BJ (cell line): ENCODE measurements at regions not wholly inside any gene's neighbourhood (a gene's known extent, or its start where the extent isn't known, plus 50 kb on each side); places are given as distances from the start of the nearest gene placed in this dataset.
A peak's percentile ranks its signal among the peaks of the same experiment; 100 is the strongest.

Source experiments
- CTCF ChIA-PET: fragments of 350-600 bp; formaldehyde crosslinking; extraction: SDS; loops from one replicate; lab custom pipeline; 2021; ENCODE audit warnings: antibody characterized with exemption, inconsistent platforms; lab: Yijun Ruan, JAX
- POLR2A ChIA-PET: fragments of 300-600 bp; sonication (Branson Sonifier 250); formaldehyde crosslinking; extraction: SDS; loops from one replicate; lab custom pipeline; 2021; ENCODE audit warnings: antibody characterized with exemption; lab: Charles Lee
- DNase-seq: peaks from one replicate; pipeline ENCODE4 v3.0.0-alpha.2; 2011; ENCODE audit warnings: low read depth
- H3K27me3 ChIP-seq: 2 replicates; pipeline ENCODE4 v1.6.0; 2011; ENCODE audit warnings: low read length; ENCODE audit not compliant: control insufficient read depth, insufficient read depth
- H3K36me3 ChIP-seq: 2 replicates; pipeline ENCODE4 v1.5.1; 2011; ENCODE audit warnings: low read length; ENCODE audit not compliant: control insufficient read depth, insufficient read depth
- H3K4me3 ChIP-seq: 2 replicates; pipeline ENCODE4 v1.5.1; 2011; ENCODE audit warnings: low read depth, mild to moderate bottlenecking, control low read depth, low read length
- CTCF ChIP-seq: IDR thresholded peaks from 2 replicates; pipeline ENCODE4 v1.5.1; 2011; ENCODE audit warnings: low read depth, mild to moderate bottlenecking, control low read depth, inconsistent platforms, low read length, moderate library complexity; ENCODE audit not compliant: insufficient read depth

GRCh38 chr12:124686370-124687173 is 119.2 kb upstream of the NCOR2 start:
- POLR2A ChIA-PET = interaction anchor here (1.0 kb wide), 1 partner anchor 14 kb away, joined by 3 read pairs; no protein-coding TSS in a partner anchor
- CTCF ChIA-PET = interaction anchor here (0.6 to 1.2 kb wide), 3 partner anchors 10 to 80 kb away, joined by 3 read pairs; no protein-coding TSS in a partner anchor
- no peak for TF ChIP-seq CTCF
- no peak for DNase-seq
- no peak overlapping the region for H3K4me3 ChIP-seq
- no peaks in the 10 kb centered on the region for H3K36me3 ChIP-seq
- no peaks in the 10 kb centered on the region for H3K27me3 ChIP-seq

GRCh38 chr12:124685689-124686369 is 118.4 kb upstream of the NCOR2 start:
- TF ChIP-seq CTCF = no peak
- Histone ChIP-seq H3K36me3 (no peaks in the 10 kb centered on the region), H3K4me3 (peak overlapping the region; percentile 3; the same call in 1 of the 2 replicates), H3K27me3 (no peaks in the 10 kb centered on the region)
- ChIA-PET CTCF (interaction anchor here (0.9 to 1.5 kb wide), 4 partner anchors 9 to 654 kb away, joined by 3 to 6 read pairs (median 3); no protein-coding TSS in a partner anchor), POLR2A (interaction anchor here (0.9 to 1.0 kb wide), 2 partner anchors 15 to 167 kb away, joined by 3 read pairs; no protein-coding TSS in a partner anchor)
- DNase-seq = no peak

DNA sequence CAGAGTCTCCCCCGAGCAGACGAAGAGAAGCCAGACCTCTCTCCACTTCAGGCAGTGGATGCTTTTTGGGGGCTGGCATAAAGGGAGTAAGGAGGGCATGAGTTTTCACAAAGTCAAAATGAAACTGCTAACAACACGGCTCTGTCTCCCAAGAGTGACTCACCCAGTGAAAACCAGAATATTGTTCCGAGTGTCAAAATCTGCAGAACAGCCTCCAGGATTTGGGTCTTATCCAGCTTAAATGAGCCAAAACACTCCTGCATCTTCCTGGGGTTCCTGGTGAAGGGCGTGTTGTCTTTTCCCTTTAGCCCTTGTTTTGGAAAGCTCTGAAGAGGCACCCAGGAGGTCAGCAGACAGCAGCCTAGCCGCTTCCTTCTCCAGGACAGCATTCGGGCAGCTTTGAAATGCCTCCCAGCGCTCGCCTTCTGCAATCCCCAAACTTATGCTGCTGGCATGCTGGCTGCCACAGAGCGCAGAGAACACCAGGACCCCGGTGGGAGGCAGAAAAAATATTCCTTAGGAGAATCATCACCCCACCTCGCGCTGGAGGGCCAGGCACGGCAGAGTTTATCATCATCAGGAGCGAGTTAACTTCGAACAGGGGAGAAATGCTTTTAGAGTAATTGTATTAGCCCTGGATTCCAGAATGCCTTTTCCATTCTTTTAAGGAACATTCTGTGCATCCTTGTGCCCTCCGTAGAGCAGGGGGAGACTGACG is 117.7 kb upstream of the NCOR2 start:
- TF ChIP-seq CTCF = no peak
- no peak for DNase-seq
- ChIA-PET POLR2A (interaction anchor here (0.6 to 1.0 kb wide), 3 partner anchors 16 to 166 kb away, joined by 3 read pairs; no protein-coding TSS in a partner anchor), CTCF (interaction anchor here (0.9 to 1.5 kb wide), 3 partner anchors 10 to 653 kb away, joined by 3 to 6 read pairs (median 3); no protein-coding TSS in a partner anchor)
- Histone ChIP-seq H3K4me3 (peak overlapping the region; percentile 4), H3K27me3 (no peaks in the 10 kb centered on the region), H3K36me3 (no peaks in the 10 kb centered on the region)

- Histone ChIP-seq H3K4me3 (peak overlapping the region; percentile 4; the same call in 1 of the 2 replicates), H3K36me3 (no peaks in the 10 kb centered on the region), H3K27me3 (no peaks in the 10 kb centered on the region)
- TF ChIP-seq CTCF = no peak
- DNase-seq = no peak
- CTCF ChIA-PET = interaction anchor here (0.9 to 1.5 kb wide), 3 partner anchors 11 to 652 kb away, joined by 3 to 6 read pairs (median 3); no protein-coding TSS in a partner anchor
- POLR2A ChIA-PET = interaction anchor here (0.6 kb wide), 1 partner anchor 63 kb away, joined by 3 read pairs; no protein-coding TSS in a partner anchor
Measured at GRCh38 chr12:124684496-124684895, 117.1 kb upstream of the NCOR2 start.
